ENCODE measurements at regions not wholly inside any gene's neighbourhood (a gene's known extent, or its start where the extent isn't known, plus 50 kb on each side); places are given as distances from the start of the nearest gene placed in this dataset.

GRCh38 chr14:49527221-49527620 lies 59.0 kb downstream of the RPS29 start:
- DNase-seq (ENCODE audit: low spot score): no peak

GRCh38 chr14:49526101-49526500 lies 60.1 kb downstream of the RPS29 start:
- DNase-seq (ENCODE audit: low spot score): no peak

DNA sequence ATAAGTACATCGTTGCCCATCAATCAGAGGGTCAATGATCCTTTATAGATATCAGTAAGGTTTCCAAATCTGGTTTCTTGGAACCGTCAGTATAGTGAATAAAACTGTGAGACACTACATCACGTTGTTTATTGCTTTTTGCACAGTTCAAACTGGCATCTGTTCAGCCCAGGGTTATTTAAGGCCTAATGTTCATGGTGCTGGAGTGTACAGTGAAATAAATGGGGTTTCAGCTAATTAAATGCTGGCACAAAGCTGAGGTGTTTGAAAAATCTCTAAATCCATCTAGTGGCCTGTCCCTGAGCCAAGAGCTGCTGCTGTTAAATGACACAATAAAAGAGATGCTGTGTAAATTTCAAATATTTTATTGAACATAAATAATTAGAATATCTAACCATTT lies 69.9 kb downstream of the RPS29 start:
- DNase-seq (ENCODE audit: low spot score): no peak

GRCh38 chr14:49512571-49512970 lies 73.6 kb downstream of the RPS29 start:
- DNase-seq (ENCODE audit: low spot score): peak; percentile 39

GRCh38 chr14:49512147-49512551 lies 74.0 kb downstream of the RPS29 start:
- peak; percentile 86 for DNase-seq (ENCODE audit: low spot score)

GRCh38 chr14:49508124-49508523 lies 78.1 kb downstream of the RPS29 start:
- DNase-seq (ENCODE audit: low spot score): no peak

GRCh38 chr14:49506650-49507049 lies 79.5 kb downstream of the RPS29 start:
- DNase-seq (ENCODE audit: low spot score): no peak

DNA sequence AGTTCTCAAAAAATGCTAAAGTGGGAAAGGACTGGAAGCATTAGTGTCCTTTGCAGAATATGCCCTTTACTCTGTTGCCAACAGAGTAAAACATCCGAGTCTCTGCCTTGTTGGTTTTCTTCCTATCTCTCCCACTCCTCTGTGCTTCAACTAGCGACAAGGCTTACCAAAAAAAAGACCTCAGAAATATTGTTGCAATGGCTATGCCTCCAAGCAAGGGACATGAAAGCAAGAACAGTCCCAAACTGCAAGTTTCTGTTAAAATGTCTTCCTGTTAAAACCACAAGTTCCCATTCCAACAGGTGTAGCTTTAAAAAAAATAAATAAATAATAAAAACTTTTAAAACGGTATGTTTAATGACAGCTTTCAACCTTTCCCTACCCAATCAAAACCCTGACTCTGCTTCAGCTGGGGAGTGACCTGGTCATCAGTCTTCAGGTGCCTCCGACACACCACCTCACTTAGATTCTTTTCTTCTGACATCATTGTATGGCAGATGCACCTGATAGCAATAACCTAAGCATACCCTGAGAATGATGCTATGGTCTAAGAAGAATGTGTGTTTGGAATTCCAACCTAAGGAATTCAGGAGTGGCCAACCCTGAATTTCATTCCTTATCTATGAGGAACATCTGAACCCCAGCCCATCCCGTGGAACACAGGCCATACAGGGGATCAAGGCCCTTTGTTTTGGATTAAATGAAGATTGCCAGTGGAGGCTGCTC lies 81.0 kb downstream of the RPS29 start:
- peak; percentile 88 for DNase-seq (ENCODE audit: low spot score)

- DNase-seq (ENCODE audit: low spot score): peak; percentile 46
These were observed 88.3 kb downstream of the RPS29 start for GRCh38 chr14:49497725-49498348.

DNA sequence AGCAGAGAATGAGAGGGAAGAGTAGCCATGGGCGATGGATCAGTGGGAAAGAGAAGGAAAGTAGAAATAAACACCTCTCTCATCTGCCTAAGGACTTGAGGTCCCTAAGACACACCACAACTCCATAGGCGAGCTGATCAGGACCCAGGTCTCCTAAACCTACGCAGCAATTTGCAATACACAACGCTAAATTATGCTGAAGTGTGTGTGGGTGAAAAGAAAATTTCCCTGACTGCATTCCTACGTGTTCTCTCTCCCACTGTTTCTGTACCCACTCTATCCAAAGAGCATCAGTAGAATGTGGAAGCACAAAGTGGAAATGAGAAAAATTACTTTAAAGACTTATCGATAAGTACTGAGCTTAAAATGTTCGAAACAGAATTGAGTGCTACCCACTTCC lies 88.9 kb downstream of the RPS29 start:
- no peak for DNase-seq (ENCODE audit: low spot score)

DNA sequence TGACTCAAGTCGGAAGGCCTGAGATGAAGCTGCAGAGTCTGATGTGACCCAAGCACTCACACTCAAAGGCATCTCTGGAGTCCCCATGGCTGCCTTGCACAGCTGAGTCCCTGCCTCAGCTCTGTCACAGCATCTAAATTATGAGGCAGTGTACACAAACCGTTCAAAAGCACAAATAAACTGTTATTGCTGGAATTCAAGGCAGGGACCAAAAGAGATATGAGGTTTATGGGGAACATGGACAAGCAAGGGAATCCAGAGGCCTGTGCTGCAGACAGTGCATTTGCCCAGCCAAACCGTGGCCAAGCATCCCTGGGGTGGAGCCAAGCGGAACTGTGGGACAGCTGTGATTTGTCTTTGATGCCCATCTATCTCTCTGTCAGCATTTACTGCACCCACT lies 91.3 kb downstream of the RPS29 start:
- DNase-seq (ENCODE audit: low spot score): no peak

DNA sequence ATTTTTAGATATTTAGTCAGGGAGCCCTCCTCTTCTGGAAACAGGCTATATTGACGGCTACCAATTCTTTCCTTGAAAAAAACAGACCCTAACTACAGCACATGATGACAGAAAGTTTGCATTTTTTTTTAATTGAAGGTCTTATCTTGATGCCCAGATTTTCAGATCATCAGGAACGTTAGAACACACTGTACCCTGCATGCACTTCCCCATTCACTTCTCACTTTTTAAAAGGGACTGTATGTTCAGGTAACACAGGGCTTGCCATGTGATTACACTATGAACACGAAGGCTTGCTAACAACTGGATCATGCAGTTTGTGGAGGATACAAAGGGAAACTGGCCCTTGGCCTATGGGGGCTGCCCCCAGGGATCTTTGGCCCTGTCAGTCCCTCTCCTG lies 92.6 kb downstream of the RPS29 start:
- no peak for DNase-seq (ENCODE audit: low spot score)

DNA sequence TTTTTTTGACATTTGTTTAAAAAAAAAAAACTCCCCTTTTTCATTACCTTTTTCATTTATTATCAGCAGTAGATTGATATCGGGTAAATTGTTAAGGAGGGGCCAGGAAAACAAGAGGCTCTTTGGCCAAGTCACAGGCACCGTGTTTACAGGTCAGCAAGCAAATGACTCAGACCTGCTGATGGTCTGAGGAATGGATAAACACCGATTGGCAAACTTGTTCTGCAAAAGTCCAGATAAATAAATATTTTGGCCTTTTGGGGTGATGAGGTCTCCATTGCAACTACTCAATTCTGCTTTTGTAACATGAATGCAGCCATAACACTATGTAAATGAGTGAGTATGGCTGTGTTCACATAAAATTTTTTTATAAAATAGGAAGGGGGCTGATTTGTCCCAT lies 94.0 kb downstream of the RPS29 start:
- no peak for DNase-seq (ENCODE audit: low spot score)

DNA sequence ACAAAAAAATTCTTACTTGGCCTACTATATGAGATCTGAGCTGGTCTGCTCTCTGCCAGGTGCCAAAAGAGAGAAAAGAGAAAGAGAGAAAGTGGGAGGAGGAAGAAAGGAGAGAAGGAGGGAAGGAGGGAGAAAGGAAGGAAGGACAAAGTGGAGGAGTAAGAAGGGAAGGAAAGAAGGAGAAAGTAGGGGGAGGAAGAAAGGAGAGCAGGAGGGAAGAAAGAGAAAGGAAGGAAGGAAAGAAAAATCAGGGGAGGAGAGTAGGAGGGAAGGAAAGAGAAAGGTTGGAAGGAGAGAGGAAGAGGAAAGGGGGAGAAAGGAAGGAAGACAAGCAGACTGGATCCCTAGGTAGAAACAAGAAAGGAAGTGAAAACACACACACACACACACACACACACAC lies 96.8 kb downstream of the RPS29 start:
- no peak for DNase-seq (ENCODE audit: low spot score)

DNA sequence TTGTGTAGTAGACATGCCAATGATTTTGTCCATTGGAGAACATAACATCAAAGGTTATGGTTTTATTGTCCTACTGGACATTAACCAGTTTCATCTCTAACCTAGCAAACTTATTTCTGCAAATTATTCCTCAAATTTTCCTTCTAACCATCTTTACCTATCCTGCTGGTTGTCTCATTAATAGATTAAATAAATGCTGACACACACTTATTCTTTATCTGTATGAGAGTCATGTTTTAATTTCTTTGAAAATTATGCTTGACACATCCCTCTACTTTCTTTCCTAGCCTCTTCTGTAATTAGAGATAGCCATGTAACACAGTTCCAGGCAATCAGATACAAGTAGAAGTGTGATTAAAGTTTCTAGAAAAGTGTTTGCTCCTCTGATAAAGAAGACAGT lies 98.9 kb downstream of the RPS29 start:
- DNase-seq (ENCODE audit: low spot score): no peak

- DNase-seq (ENCODE audit: low spot score): no peak
These were observed 100.9 kb downstream of the RPS29 start for GRCh38 chr14:49485290-49485689.

GRCh38 chr14:49484180-49484579 lies 102.0 kb downstream of the RPS29 start:
- DNase-seq (ENCODE audit: low spot score): no peak

DNA sequence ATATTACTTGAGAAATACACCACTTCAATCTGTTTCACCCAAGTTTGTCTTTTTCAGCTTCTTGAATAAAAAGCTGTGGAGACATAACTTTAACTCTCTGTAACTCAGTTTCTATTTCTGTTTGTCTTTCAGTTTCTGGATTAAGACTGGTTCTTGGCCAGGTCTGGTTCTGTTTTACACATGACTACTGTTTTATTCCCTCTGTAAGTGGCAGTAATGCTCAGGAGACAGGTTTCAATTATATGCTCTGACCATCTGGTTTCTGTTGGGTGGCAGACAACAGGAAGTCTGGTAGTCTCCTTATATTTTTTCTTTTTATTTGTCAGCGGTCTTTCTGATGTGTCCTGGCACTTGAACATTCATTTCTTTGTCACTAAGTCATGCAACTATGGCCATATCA lies 102.9 kb downstream of the RPS29 start:
- DNase-seq (ENCODE audit: low spot score): no peak

GRCh38 chr14:49480979-49481498 lies 105.1 kb downstream of the RPS29 start:
- DNase-seq (ENCODE audit: low spot score): no peak

- no peak for DNase-seq (ENCODE audit: low spot score)
These were observed 106.0 kb downstream of the RPS29 start for GRCh38 chr14:49480053-49480760.

DNA sequence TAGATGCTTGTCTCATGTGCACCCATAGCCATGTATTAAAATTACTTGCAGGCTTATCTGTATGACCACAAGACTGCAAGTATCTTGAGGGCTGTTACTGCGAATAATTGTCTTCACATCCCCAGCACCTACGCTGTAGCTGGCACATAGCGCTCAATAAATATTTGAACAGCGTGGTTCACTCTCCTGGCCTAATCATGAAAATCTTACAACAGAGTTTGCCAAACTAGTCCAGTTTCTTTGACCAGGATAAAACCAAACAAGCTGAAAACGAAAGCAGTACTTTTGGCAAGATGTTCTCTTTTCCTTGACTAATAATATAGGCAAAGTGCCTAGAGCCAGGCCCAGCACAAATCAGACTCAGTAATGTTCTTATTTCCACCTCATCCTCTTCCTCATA lies 106.7 kb downstream of the RPS29 start:
- DNase-seq (ENCODE audit: low spot score): no peak

GRCh38 chr14:49478784-49479183 lies 107.4 kb downstream of the RPS29 start:
- DNase-seq (ENCODE audit: low spot score): no peak

- DNase-seq (ENCODE audit: low spot score): no peak
These were observed 119.1 kb downstream of the RPS29 start for GRCh38 chr14:49467091-49467490.

Data from A172 (cell line).